Hepatocyte (in vitro differentiated cells): ENCODE measurements at regions not wholly inside any gene's neighbourhood (a gene's known extent, or its start where the extent isn't known, plus 50 kb on each side); places are given as distances from the start of the nearest gene placed in this dataset.

Experiments used
- CTCF ChIP-seq: fragments of 200-600 bp; sonication (generic); IDR thresholded peaks from 2 replicates; pipeline ENCODE4 v1.5.1; 2016; ENCODE audit warnings: antibody characterized with exemption, mild to moderate bottlenecking; ENCODE audit not compliant: poor library complexity
- EZH2 ChIP-seq: fragments of 200-600 bp; sonication (generic); IDR thresholded peaks from 2 replicates; pipeline ENCODE4 v1.6.1; 2016; ENCODE audit warnings: antibody characterized with exemption, mild to moderate bottlenecking, borderline replicate concordance
- EZH2phosphoT487 ChIP-seq: fragments of 200-600 bp; sonication (generic); IDR thresholded peaks from one replicate; pipeline ENCODE4 v1.6.1; 2018; ENCODE audit warnings: antibody characterized with exemption, mild to moderate bottlenecking, low read depth, moderate library complexity; ENCODE audit not compliant: unreplicated experiment, severe bottlenecking

GRCh38 chr14:51333901-51334521, 94.0 kb downstream of the TMX1 start:
- TF ChIP-seq EZH2 (no peak), CTCF (no peak), EZH2phosphoT487 (no peak)
